NCI-H510A (cell line): ENCODE measurements at regions not wholly inside any gene's neighbourhood (a gene's known extent, or its start where the extent isn't known, plus 50 kb on each side); places are given as distances from the start of the nearest gene placed in this dataset.
A peak's percentile ranks its signal among the peaks of the same experiment; 100 is the strongest.

Experiments used
- DNase-seq: peaks from one replicate; lab custom pipeline; 2025; lab: John Stamatoyannopoulos, UW

GRCh38 chr3:80492162-80492561 lies 724.4 kb upstream of the ROBO1 start:
- DNase-seq = no peak

GRCh38 chr3:80472961-80473360 lies 705.2 kb upstream of the ROBO1 start:
- no peak for DNase-seq

- no peak for DNase-seq
These were observed 704.7 kb upstream of the ROBO1 start for GRCh38 chr3:80472459-80472858.

GRCh38 chr3:80470433-80470832 lies 702.6 kb upstream of the ROBO1 start:
- DNase-seq = no peak

- no peak for DNase-seq
These were observed 697.9 kb upstream of the ROBO1 start for GRCh38 chr3:80465746-80466145.

- no peak for DNase-seq
These were observed 683.6 kb upstream of the ROBO1 start for GRCh38 chr3:80451393-80451792.

- DNase-seq = no peak
These were observed 677.8 kb upstream of the ROBO1 start for GRCh38 chr3:80445641-80446040.

- DNase-seq = no peak
These were observed 677.3 kb upstream of the ROBO1 start for GRCh38 chr3:80445053-80445452.

GRCh38 chr3:80439490-80439889 lies 671.7 kb upstream of the ROBO1 start:
- peak; percentile 40 for DNase-seq

GRCh38 chr3:80434366-80434765 lies 666.6 kb upstream of the ROBO1 start:
- no peak for DNase-seq

GRCh38 chr3:80424951-80425350 lies 657.2 kb upstream of the ROBO1 start:
- DNase-seq = no peak

GRCh38 chr3:80408030-80408721 lies 640.4 kb upstream of the ROBO1 start:
- no peak for DNase-seq

GRCh38 chr3:80405618-80406017 lies 637.8 kb upstream of the ROBO1 start:
- DNase-seq = no peak

GRCh38 chr3:80395023-80395422 lies 627.2 kb upstream of the ROBO1 start:
- DNase-seq = no peak

- DNase-seq = no peak
These were observed 623.8 kb upstream of the ROBO1 start for GRCh38 chr3:80391573-80391972.

- no peak for DNase-seq
These were observed 617.0 kb upstream of the ROBO1 start for GRCh38 chr3:80384811-80385210.

- no peak for DNase-seq
These were observed 606.6 kb upstream of the ROBO1 start for GRCh38 chr3:80374423-80374822.

GRCh38 chr3:80368616-80369015 lies 600.8 kb upstream of the ROBO1 start:
- DNase-seq = no peak

GRCh38 chr3:80366808-80367548 lies 599.2 kb upstream of the ROBO1 start:
- no peak for DNase-seq

GRCh38 chr3:80357761-80358160 lies 590.0 kb upstream of the ROBO1 start:
- no peak for DNase-seq

- no peak for DNase-seq
These were observed 587.3 kb upstream of the ROBO1 start for GRCh38 chr3:80355144-80355543.

- no peak for DNase-seq
These were observed 583.4 kb upstream of the ROBO1 start for GRCh38 chr3:80351201-80351600.

GRCh38 chr3:80350771-80351170 lies 583.0 kb upstream of the ROBO1 start:
- DNase-seq = no peak

- DNase-seq = no peak
These were observed 570.6 kb upstream of the ROBO1 start for GRCh38 chr3:80338366-80338765.
